Colonic mucosa (tissue), 4 donors: ENCODE measurements at regions not wholly inside any gene's neighbourhood (a gene's known extent, or its start where the extent isn't known, plus 50 kb on each side); places are given as distances from the start of the nearest gene placed in this dataset.

ENCODE experiments used
- DNase-seq: peaks from one replicate; pipeline ENCODE4 v3.0.0-alpha.2; 2020
- H3K27ac ChIP-seq: fragments of 200-600 bp; one replicate; pipeline ENCODE4 v1.8.0; 2021
- H3K27me3 ChIP-seq: fragments of 200-600 bp; one replicate; pipeline ENCODE4 v1.8.0; 2021
- H3K36me3 ChIP-seq: fragments of 200-600 bp; one replicate; pipeline ENCODE4 v1.8.0; 2021
- H3K4me1 ChIP-seq: fragments of 200-600 bp; one replicate; pipeline ENCODE4 v1.8.0; 2021; ENCODE audit warnings: mild to moderate bottlenecking
- H3K4me3 ChIP-seq: fragments of 200-600 bp; one replicate; pipeline ENCODE4 v1.8.0; 2021
- H3K9ac ChIP-seq, 2 donors: one replicate each; pipeline ENCODE4 v1.7.0; 2013; ENCODE audit warnings: control low read depth in 2 of 2, low read depth in 2 of 2, low read length in 2 of 2
- H3K9me3 ChIP-seq: fragments of 200-600 bp; one replicate; pipeline ENCODE4 v1.8.0; 2021
- CTCF ChIP-seq: fragments of 200-600 bp; IDR thresholded peaks from one replicate; pipeline ENCODE4 v1.8.0; 2022; ENCODE audit warnings: antibody characterized with exemption, mild to moderate bottlenecking
- intact Hi-C: fragments of 100-400 bp; cut with DNase I; formaldehyde crosslinking; loops from one replicate; pipeline ENCODE4 v1.14.1; 2022
- donor health status: healthy.
- donor health status: DM: no; HTN: no; CAD: no.
- donor health status: DM: no; HTN: no; CAD: no.

- Histone ChIP-seq H3K9me3 (no peaks in the 10 kb centered on the region), H3K9ac (no peak overlapping the region), H3K36me3 (no peaks in the 10 kb centered on the region), H3K27me3 (no peaks in the 10 kb centered on the region), H3K4me3 (no peak overlapping the region), H3K27ac (no peak overlapping the region), H3K4me1 (no peaks in the 10 kb centered on the region)
- DNase-seq, result no peak
- intact Hi-C loops, result no loop called here
- TF ChIP-seq CTCF, result no peak
These were observed 186.6 kb upstream of the CELF2 start for GRCh38 chr10:10831085-10831484.

GRCh38 chr10:10833955-10834354 lies 183.7 kb upstream of the CELF2 start:
- DNase-seq, result no peak
- intact Hi-C loops, result no loop called here
- no peaks in the 10 kb centered on the region for H3K36me3 ChIP-seq
- no peak overlapping the region for H3K9ac ChIP-seq
- H3K27me3 ChIP-seq, result no peaks in the 10 kb centered on the region
- no peaks in the 10 kb centered on the region for H3K4me1 ChIP-seq
- H3K9me3 ChIP-seq, result no peaks in the 10 kb centered on the region
- H3K4me3 ChIP-seq, result no peak overlapping the region
- no peak overlapping the region for H3K27ac ChIP-seq
- no peak for TF ChIP-seq CTCF

- Histone ChIP-seq H3K9me3 (no peaks in the 10 kb centered on the region), H3K27me3 (no peaks in the 10 kb centered on the region), H3K9ac (no peak overlapping the region), H3K36me3 (no peaks in the 10 kb centered on the region), H3K4me3 (no peak overlapping the region), H3K4me1 (no peaks in the 10 kb centered on the region), H3K27ac (no peak overlapping the region)
- intact Hi-C loops, result no loop called here
- TF ChIP-seq CTCF, result no peak
- no peak for DNase-seq
These were observed 173.4 kb upstream of the CELF2 start for GRCh38 chr10:10844251-10844650.

- no peak overlapping the region for H3K9ac ChIP-seq
- no peaks in the 10 kb centered on the region for H3K36me3 ChIP-seq
- no peaks in the 10 kb centered on the region for H3K9me3 ChIP-seq
- no peak overlapping the region for H3K4me3 ChIP-seq
- no peak for TF ChIP-seq CTCF
- no peaks in the 10 kb centered on the region for H3K4me1 ChIP-seq
- intact Hi-C loops, result no loop called here
- H3K27me3 ChIP-seq, result no peaks in the 10 kb centered on the region
- no peak for DNase-seq
- no peak overlapping the region for H3K27ac ChIP-seq
These were observed 172.5 kb upstream of the CELF2 start for GRCh38 chr10:10845185-10845584.

GRCh38 chr10:10845826-10846503 lies 171.7 kb upstream of the CELF2 start:
- H3K4me3 ChIP-seq, result no peak overlapping the region
- no peak overlapping the region for H3K27ac ChIP-seq
- no peaks in the 10 kb centered on the region for H3K36me3 ChIP-seq
- no peaks in the 10 kb centered on the region for H3K27me3 ChIP-seq
- H3K9me3 ChIP-seq, result no peaks in the 10 kb centered on the region
- DNase-seq, result no peak
- no peaks in the 10 kb centered on the region for H3K4me1 ChIP-seq
- TF ChIP-seq CTCF, result no peak
- intact Hi-C loops, result no loop called here
- H3K9ac ChIP-seq, result no peak overlapping the region
